HL-60 (cell line): ENCODE measurements at regions not wholly inside any gene's neighbourhood (a gene's known extent, or its start where the extent isn't known, plus 50 kb on each side); places are given as distances from the start of the nearest gene placed in this dataset.

ENCODE experiments used
- CTCF ChIP-seq: IDR thresholded peaks from one replicate; pipeline ENCODE4 v1.5.1; 2011; ENCODE audit warnings: low read length, control low read depth, inconsistent platforms; ENCODE audit not compliant: insufficient read depth
- GABPA ChIP-seq: IDR thresholded peaks from 2 replicates; pipeline ENCODE4 v1.6.1; 2012; ENCODE audit warnings: low read depth
- POLR2AphosphoS5 ChIP-seq: IDR thresholded peaks from 2 replicates; pipeline ENCODE4 v1.6.1; 2012; ENCODE audit warnings: low read depth
- REST ChIP-seq: IDR thresholded peaks from 2 replicates; pipeline ENCODE4 v1.6.1; 2012; ENCODE audit warnings: low read depth; ENCODE audit not compliant: insufficient replicate concordance

- TF ChIP-seq CTCF = no peak
- TF ChIP-seq REST = no peak
- no peak for TF ChIP-seq POLR2AphosphoS5
- no peak for TF ChIP-seq GABPA
These were observed 476.7 kb upstream of the GCFC2 start for GRCh38 chr2:76187415-76187814.
